ENCODE measurements at regions not wholly inside any gene's neighbourhood (a gene's known extent, or its start where the extent isn't known, plus 50 kb on each side); places are given as distances from the start of the nearest gene placed in this dataset.

GRCh38 chr14:40139657-40140056 is 707.4 kb upstream of the FBXO33 start:
- TF ChIP-seq GATA3 (IDR thresholded peaks at IDR 0.05; ENCODE audit: borderline replicate concordance): no peak
- TF ChIP-seq CEBPB (IDR thresholded peaks at IDR 0.05): no peak
- no peak for TF ChIP-seq SREBF2 (IDR thresholded peaks at IDR 0.05)
- no peak for TF ChIP-seq RFX5 (IDR thresholded peaks at IDR 0.05)
- TF ChIP-seq BCL3 (IDR thresholded peaks at IDR 0.05): no peak
- no peak for TF ChIP-seq JUNB (IDR thresholded peaks at IDR 0.05)
- no peak for TF ChIP-seq RAD21 (conservative IDR thresholded peaks at IDR 0.05 in 1 of 2, IDR thresholded peaks at IDR 0.05 in 1 of 2)
- no peak for TF ChIP-seq POLR2A (IDR thresholded peaks at IDR 0.05; ENCODE audit: low read length)
- DNase-seq (ENCODE audit: low read depth in 1 of 2, low spot score in 1 of 2) (no peak), FAIRE-seq (no peak), ATAC-seq (no peak)
- Histone ChIP-seq H3K4me1 (no peaks in the 10 kb centered on the region), H3K4me2 (no peak overlapping the region), H3K9me3 (no peaks in the 10 kb centered on the region), H3K4me3 (no peak overlapping the region), H3K27ac (no peak overlapping the region)
- ChIA-PET POLR2A (no interaction called here), CTCF (no interaction called here)

GRCh38 chr14:40133463-40133862 is 701.2 kb upstream of the FBXO33 start:
- no peak for TF ChIP-seq ATOH8 (CRISPR knock-in tag; IDR thresholded peaks at IDR 0.05; ENCODE audit: low read depth)
- no peak for TF ChIP-seq NR3C1 (IDR thresholded peaks at IDR 0.05)
- TF ChIP-seq SREBF2 (IDR thresholded peaks at IDR 0.05): no peak
- no peak for TF ChIP-seq TP53 (CRISPR knock-in tag; IDR thresholded peaks at IDR 0.05)
- no peak for TF ChIP-seq MYC (IDR thresholded peaks at IDR 0.05; ENCODE audit: borderline replicate concordance, low read length)
- TF ChIP-seq PHF8 (IDR thresholded peaks at IDR 0.05; ENCODE audit: borderline replicate concordance, low read depth): no peak
- no peak for TF ChIP-seq CTCF (IDR thresholded peaks at IDR 0.05)
- DNase-seq (ENCODE audit: low read depth in 1 of 2, low spot score in 1 of 2): no peak
- Histone ChIP-seq H3K4me3 (no peak overlapping the region), H3K9me3 (no peaks in the 10 kb centered on the region), H3K4me1 (no peaks in the 10 kb centered on the region), H3K4me2 (no peak overlapping the region), H3K27ac (no peak overlapping the region)
- WGBS (ENCODE audit: missing lambda C conversion rate): 4% methylated on average over 2 of the region's 2 CpGs
- no peak for ATAC-seq
- CTCF ChIA-PET: no interaction called here
- no peak for FAIRE-seq
- POLR2A ChIA-PET: no interaction called here

GRCh38 chr14:40129159-40129558 is 696.9 kb upstream of the FBXO33 start:
- POLR2A ChIA-PET: no interaction called here
- FAIRE-seq: no peak
- CTCF ChIA-PET: no interaction called here
- Histone ChIP-seq H3K4me1 (no peaks in the 10 kb centered on the region), H3K4me2 (no peak overlapping the region), H3K9me3 (no peaks in the 10 kb centered on the region; the same call in 2 of the 3 replicates), H3K4me3 (no peak overlapping the region), H3K27ac (no peak overlapping the region)
- ATAC-seq: no peak
- no peak for DNase-seq (ENCODE audit: low read depth in 1 of 2, low spot score in 1 of 2)
- TF ChIP-seq CTCF (IDR thresholded peaks at IDR 0.05) (no peak), MAFK (IDR thresholded peaks at IDR 0.05; ENCODE audit: partially characterized antibody) (peak; percentile 67)

GRCh38 chr14:40123816-40124215 is 691.6 kb upstream of the FBXO33 start:
- ChIA-PET CTCF (no interaction called here), POLR2A (no interaction called here)
- whole genome bisulfite sequencing (ENCODE audit: missing lambda C conversion rate): 9% methylated on average over 2 of the region's 2 CpGs
- Histone ChIP-seq H3K4me2 (no peak overlapping the region), H3K27ac (no peak overlapping the region), H3K4me1 (no peaks in the 10 kb centered on the region), H3K9me3 (no peaks in the 10 kb centered on the region; the same call in 2 of the 3 replicates), H3K4me3 (no peak overlapping the region)
- ATAC-seq: no peak
- no peak for TF ChIP-seq CHD2 (IDR thresholded peaks at IDR 0.05; ENCODE audit: low read length, partially characterized antibody)
- no peak for TF ChIP-seq TFCP2L1 (CRISPR knock-in tag; IDR thresholded peaks at IDR 0.05)
- TF ChIP-seq PHF8 (IDR thresholded peaks at IDR 0.05; ENCODE audit: borderline replicate concordance, low read depth): no peak
- TF ChIP-seq CHD4 (IDR thresholded peaks at IDR 0.05; ENCODE audit: borderline replicate concordance): no peak
- no peak for TF ChIP-seq JUN (IDR thresholded peaks at IDR 0.05)
- TF ChIP-seq EHMT2 (IDR thresholded peaks at IDR 0.05; ENCODE audit: low read depth): no peak
- no peak for TF ChIP-seq CEBPB (IDR thresholded peaks at IDR 0.05)
- TF ChIP-seq RAD21 (conservative IDR thresholded peaks at IDR 0.05 in 1 of 2, IDR thresholded peaks at IDR 0.05 in 1 of 2): no peak
- no peak for TF ChIP-seq HDAC2 (IDR thresholded peaks at IDR 0.05)
- no peak for DNase-seq (ENCODE audit: low read depth in 1 of 2, low spot score in 1 of 2)
- FAIRE-seq: no peak

Data from A549 (cell line).